H1 (cell line): ENCODE measurements at regions not wholly inside any gene's neighbourhood (a gene's known extent, or its start where the extent isn't known, plus 50 kb on each side); places are given as distances from the start of the nearest gene placed in this dataset.
A peak's percentile ranks its signal among the peaks of the same experiment; 100 is the strongest.

Source experiments
- CTCF ChIA-PET: fragments of 300-600 bp; sonication (Branson Sonifier 250); formaldehyde crosslinking; loops from one replicate; lab custom pipeline; 2021; ENCODE audit not compliant: partially characterized antibody; lab: Charles Lee
- POLR2A ChIA-PET: fragments of 300-600 bp; sonication (Branson Sonifier 250); formaldehyde crosslinking; loops from one replicate; lab custom pipeline; 2021; ENCODE audit warnings: inconsistent platforms; ENCODE audit not compliant: partially characterized antibody; lab: Charles Lee
- DNase-seq, 2 experiments: peaks; one replicate each; pipeline versions ENCODE4 v3.0.0 to v3.0.0-alpha.2; 2010 to 2022; ENCODE audit warnings: low spot score in 2 of 2, low read depth in 1 of 2, mixed read lengths in 1 of 2
- FAIRE-seq: peaks from 2 replicates; lab custom pipeline; 2011; peaks lifted over from hg19 to GRCh38; lab: Jason Lieb, UNC
- H2AFZ ChIP-seq: 2 replicates; pipeline ENCODE4 v1.8.1; 2012; ENCODE audit warnings: low read length, inconsistent platforms
- H2AK5ac ChIP-seq: 2 replicates; pipeline ENCODE4 v1.6.1; 2013; ENCODE audit warnings: low read depth, low read length
- H2BK120ac ChIP-seq: replicated peaks from 2 replicates; pipeline ENCODE3; 2013; ENCODE audit warnings: low read depth, low read length, inconsistent platforms
- H2BK12ac ChIP-seq: 2 replicates; pipeline ENCODE4 v1.6.1; 2013; ENCODE audit warnings: low read depth, low read length
- H2BK15ac ChIP-seq: 2 replicates; pipeline ENCODE4 v1.6.1; 2013; ENCODE audit warnings: low read length
- H2BK20ac ChIP-seq: 2 replicates; pipeline ENCODE4 v1.6.1; 2013; ENCODE audit warnings: low read length
- H2BK5ac ChIP-seq: 2 replicates; pipeline ENCODE4 v1.6.1; 2013; ENCODE audit warnings: low read depth, low read length
- H3K14ac ChIP-seq: 2 replicates; pipeline ENCODE4 v1.6.1; 2013; ENCODE audit warnings: inconsistent platforms; ENCODE audit not compliant: insufficient read length
- H3K18ac ChIP-seq: 2 replicates; pipeline ENCODE4 v1.6.1; 2013; ENCODE audit warnings: low read length; ENCODE audit errors: extremely low read depth
- H3K23ac ChIP-seq: 2 replicates; pipeline ENCODE4 v1.6.1; 2013; ENCODE audit warnings: inconsistent platforms; ENCODE audit not compliant: insufficient read length
- H3K23me2 ChIP-seq: 2 replicates; pipeline ENCODE4 v1.6.1; 2013; ENCODE audit warnings: low read depth, low read length
- H3K27ac ChIP-seq: 2 replicates; pipeline ENCODE4 v1.6.1; 2011; ENCODE audit warnings: low read depth, low read length, inconsistent platforms
- H3K27me3 ChIP-seq, 4 experiments: replicated peaks in 1 of 4; 1 replicate in 1 of 4; 2 replicates in 3 of 4; pipeline versions ENCODE4 v1.6.1 to v1.8.1; 2011 to 2013; ENCODE audit warnings: low read length in 3 of 4, mild to moderate bottlenecking in 3 of 4, inconsistent platforms in 2 of 4, mixed read lengths in 2 of 4, moderate library complexity in 1 of 4; ENCODE audit not compliant: control insufficient read depth in 3 of 4, insufficient read depth in 3 of 4; ENCODE audit errors: extremely low read depth in 1 of 4
- H3K36me3 ChIP-seq, 4 experiments: 2 replicates each; pipeline versions ENCODE4 v1.6.1 to v1.8.1; 2011 to 2013; ENCODE audit warnings: mild to moderate bottlenecking in 4 of 4, low read length in 3 of 4, moderate library complexity in 2 of 4, control low read depth in 1 of 4, inconsistent platforms in 1 of 4; ENCODE audit not compliant: insufficient read depth in 4 of 4, control insufficient read depth in 2 of 4
- H3K4ac ChIP-seq: replicated peaks from 2 replicates; pipeline ENCODE3; 2013; ENCODE audit warnings: low read length, low read depth, mixed read lengths, inconsistent platforms; ENCODE audit not compliant: insufficient read length
- H3K4me1 ChIP-seq, 4 experiments: replicated peaks in 1 of 4; 1 replicate in 1 of 4; 2 replicates in 3 of 4; pipeline versions ENCODE4 v1.6.1 to v1.8.1; 2011 to 2013; ENCODE audit warnings: low read length in 3 of 4, inconsistent platforms in 2 of 4, mixed read lengths in 1 of 4; ENCODE audit not compliant: insufficient read depth in 4 of 4, control insufficient read depth in 3 of 4
- H3K4me2 ChIP-seq, 2 experiments: 2 replicates each; pipeline versions ENCODE4 v1.6.1 to v1.8.1; 2011 to 2013; ENCODE audit warnings: low read depth in 2 of 2, low read length in 2 of 2, control low read depth in 1 of 2, inconsistent platforms in 1 of 2, mild to moderate bottlenecking in 1 of 2; ENCODE audit not compliant: insufficient read depth in 1 of 2
- H3K4me3 ChIP-seq, 4 experiments: fragments of 200-600, 300-600 bp in 1 of 4; sonication (generic), shearing (Covaris generic), sonication (Bioruptor Twin) in 1 of 4; 2 replicates each; pipeline versions ENCODE4 v1.5.1 to v1.8.1; 2011 to 2016; ENCODE audit warnings: low read length in 4 of 4, low read depth in 3 of 4, control low read depth in 2 of 4, inconsistent platforms in 2 of 4, mild to moderate bottlenecking in 2 of 4, mixed read lengths in 1 of 4, moderate library complexity in 1 of 4; ENCODE audit not compliant: insufficient read depth in 2 of 4; ENCODE audit errors: extremely low read depth in 1 of 4
- H3K56ac ChIP-seq: replicated peaks from 2 replicates; pipeline ENCODE3; 2013; ENCODE audit warnings: low read depth, mild to moderate bottlenecking, mixed read lengths, low read length, inconsistent platforms; ENCODE audit not compliant: insufficient read length
- H3K79me1 ChIP-seq: 2 replicates; pipeline ENCODE4 v1.6.1; 2013; ENCODE audit warnings: low read depth, low read length, control low read depth
- H3K79me2 ChIP-seq, 2 experiments: 2 replicates each; pipeline versions ENCODE4 v1.6.1 to v1.8.1; 2012 to 2013; ENCODE audit warnings: low read length in 2 of 2, mild to moderate bottlenecking in 2 of 2, inconsistent platforms in 1 of 2; ENCODE audit not compliant: insufficient read depth in 2 of 2, control insufficient read depth in 1 of 2
- H3K9ac ChIP-seq, 4 experiments: replicated peaks in 1 of 4; 1 replicate in 1 of 4; 2 replicates in 3 of 4; pipeline versions ENCODE4 v1.6.1 to v1.8.1; 2011 to 2013; ENCODE audit warnings: low read depth in 3 of 4, low read length in 3 of 4, control low read depth in 2 of 4, mild to moderate bottlenecking in 2 of 4, moderate library complexity in 2 of 4, inconsistent platforms in 1 of 4; ENCODE audit errors: extremely low read depth in 1 of 4
- H3K9me3 ChIP-seq, 2 experiments: 2 replicates each; pipeline versions ENCODE4 v1.6.1 to v1.8.1; 2012 to 2013; ENCODE audit warnings: mild to moderate bottlenecking in 2 of 2, moderate library complexity in 2 of 2, control low read depth in 1 of 2, inconsistent platforms in 1 of 2, low read depth in 1 of 2, low read length in 1 of 2, mixed read lengths in 1 of 2; ENCODE audit not compliant: insufficient read depth in 2 of 2
- H4K20me1 ChIP-seq, 2 experiments: replicated peaks in 1 of 2; 2 replicates each; pipeline versions ENCODE3 to v1.8.1; 2011 to 2013; ENCODE audit warnings: inconsistent platforms in 2 of 2, low read length in 2 of 2, mild to moderate bottlenecking in 1 of 2; ENCODE audit not compliant: insufficient read depth in 2 of 2, control insufficient read depth in 1 of 2
- H4K5ac ChIP-seq: 2 replicates; pipeline ENCODE4 v1.6.1; 2013; ENCODE audit warnings: low read length, low read depth, mixed read lengths, inconsistent platforms; ENCODE audit not compliant: insufficient read length
- H4K8ac ChIP-seq: 2 replicates; pipeline ENCODE4 v1.8.0; 2013; ENCODE audit warnings: mild to moderate bottlenecking, moderate library complexity, low read length, inconsistent platforms; ENCODE audit not compliant: insufficient read depth; ENCODE audit errors: extremely low read depth
- H4K91ac ChIP-seq: replicated peaks from 2 replicates; pipeline ENCODE3; 2013; ENCODE audit warnings: low read length, mixed read lengths, inconsistent platforms; ENCODE audit not compliant: insufficient read length
- CEBPB ChIP-seq: IDR thresholded peaks from 2 replicates; pipeline ENCODE4 v1.6.1; 2012; ENCODE audit warnings: low read depth, low read length
- POU5F1 ChIP-seq: IDR thresholded peaks from 2 replicates; pipeline ENCODE4 v1.6.1; 2011; ENCODE audit warnings: low read depth, mild to moderate bottlenecking, low read length, moderate library complexity
- TAF1 ChIP-seq: IDR thresholded peaks from 2 replicates; pipeline ENCODE4 v1.6.1; 2011; ENCODE audit warnings: mild to moderate bottlenecking, low read depth, low read length
- WGBS, 2 experiments: shearing (Covaris generic) in 1 of 2; methylation state at CpG; one replicate each; pipeline versions ENCODE4 v1.1.6 to v1.1.7; 2013 to 2015; ENCODE audit warnings: low lambda C conversion rate in 2 of 2, mixed read lengths in 2 of 2, inconsistent platforms in 1 of 2, low coverage in 1 of 2, missing lambda C conversion rate in 1 of 2; ENCODE audit not compliant: insufficient replicate concordance in 2 of 2, insufficient coverage in 1 of 2, insufficient read length in 1 of 2; ENCODE audit errors: extremely low coverage in 1 of 2, missing lambda C conversion rate in 1 of 2; 5-methylcytosine and 5-hydroxymethylcytosine counted together

- Histone ChIP-seq H3K79me1 (no peaks in the 10 kb centered on the region), H3K9me3 (no peaks in the 10 kb centered on the region), H4K91ac (no peak overlapping the region), H3K14ac (no peak overlapping the region), H3K23ac (no peak overlapping the region), H2AK5ac (no peak overlapping the region), H4K20me1 (no peaks in the 10 kb centered on the region), H2BK20ac (no peak overlapping the region), H3K9ac (no peak overlapping the region), H3K23me2 (no peaks in the 10 kb centered on the region), H3K4me1 (no peaks in the 10 kb centered on the region), H4K5ac (no peak overlapping the region), H2BK120ac (no peak overlapping the region), H2AFZ (no peak overlapping the region), H3K4me3 (no peak overlapping the region), H3K79me2 (no peaks in the 10 kb centered on the region), H3K27me3 (no peaks in the 10 kb centered on the region), H3K27ac (no peak overlapping the region), H4K8ac (no peak overlapping the region), H3K36me3 (no peaks in the 10 kb centered on the region), H2BK15ac (no peak overlapping the region), H2BK5ac (no peak overlapping the region; the same call in 1 of the 2 replicates), H3K4ac (no peak overlapping the region), H2BK12ac (peak overlapping the region; percentile 63; the same call in 1 of the 2 replicates), H3K18ac (no peak overlapping the region), H3K56ac (no peak overlapping the region), H3K4me2 (no peak overlapping the region)
- whole genome bisulfite sequencing, 2 experiments, result 80 to 92% methylated on average over 2 of the region's 2 CpGs
- TF ChIP-seq CEBPB (no peak), POU5F1 (no peak), TAF1 (no peak)
- POLR2A ChIA-PET, result no interaction called here
- FAIRE-seq, result no peak
- DNase-seq, result no peak
- CTCF ChIA-PET, result interaction anchor here (0.8 to 1.5 kb wide), 3 partner anchors 9 to 243 kb away, joined by 3 to 4 read pairs (median 3); no protein-coding TSS in a partner anchor
Measured at GRCh38 chr10:90347239-90347638, 510.6 kb downstream of the HTR7 start.
